T-cell (primary cell): ENCODE measurements at regions not wholly inside any gene's neighbourhood (a gene's known extent, or its start where the extent isn't known, plus 50 kb on each side); places are given as distances from the start of the nearest gene placed in this dataset.

Experiments
- ATAC-seq, 4 experiments: fragments of 200-7000 bp in 3 of 4; fragments of 150-1000 bp in 1 of 4; cut with Tn5 transposase; replicated peaks in 1 of 4; 1 replicate in 3 of 4; 2 replicates in 1 of 4; pipeline ENCODE4 v1.10.0; 2021; ENCODE audit warnings: moderate library complexity in 3 of 4, mild to moderate bottlenecking in 2 of 4, moderate number of reproducible peaks in 1 of 4
- CTCF ChIA-PET, 2 donors: fragments of 300-600 bp; sonication (Branson Sonifier 250); formaldehyde crosslinking; loops; one replicate each; lab custom pipeline; 2022; ENCODE audit warnings: antibody characterized with exemption in 2 of 2; lab: Charles Lee
- POLR2A ChIA-PET, 2 donors: fragments of 300-600 bp; sonication (Branson Sonifier 250); formaldehyde crosslinking; loops; one replicate each; lab custom pipeline; 2022; ENCODE audit warnings: antibody characterized with exemption in 2 of 2; lab: Charles Lee
- DNase-seq, 35 experiments: peaks; one replicate each; pipeline versions ENCODE4 v3.0.0 to v3.0.0-alpha.2; 2013 to 2023
- H3K27ac ChIP-seq: one replicate; pipeline ENCODE4 v1.5.1; 2013; ENCODE audit warnings: low read length
- H3K27me3 ChIP-seq, 2 experiments: replicated peaks in 1 of 2; 1 replicate in 1 of 2; 2 replicates in 1 of 2; pipeline versions ENCODE4 v1.6.1 to v1.7.0; 2013; ENCODE audit warnings: low read length in 1 of 2, mixed read lengths in 1 of 2; ENCODE audit not compliant: control insufficient read depth in 2 of 2, insufficient read depth in 2 of 2; ENCODE audit errors: extremely low read depth in 1 of 2
- H3K36me3 ChIP-seq, 2 donors: 1 replicate in 1 of 2; 2 replicates in 1 of 2; pipeline versions ENCODE4 v1.6.1 to v1.7.0; 2013; ENCODE audit warnings: low read length in 1 of 2; ENCODE audit not compliant: control insufficient read depth in 2 of 2, insufficient read depth in 1 of 2; ENCODE audit errors: extremely low read depth in 1 of 2
- H3K4me1 ChIP-seq, 2 experiments: 1 replicate in 1 of 2; 2 replicates in 1 of 2; pipeline versions ENCODE4 v1.6.1 to v1.7.0; 2013; ENCODE audit warnings: low read length in 2 of 2, mixed read lengths in 1 of 2; ENCODE audit not compliant: insufficient read depth in 2 of 2, control insufficient read depth in 1 of 2; ENCODE audit errors: extremely low read depth in 1 of 2
- H3K4me3 ChIP-seq, 2 donors: 1 replicate in 1 of 2; 2 replicates in 1 of 2; pipeline versions ENCODE4 v1.5.1 to v1.7.0; 2013; ENCODE audit warnings: mild to moderate bottlenecking in 2 of 2, low read length in 1 of 2, moderate library complexity in 1 of 2; ENCODE audit not compliant: control insufficient read depth in 1 of 2; ENCODE audit errors: extremely low read depth in 1 of 2
- H3K9me3 ChIP-seq: 2 replicates; pipeline ENCODE4 v1.7.0; 2013
- H3K27ac Mint-ChIP-seq, 2 donors: one replicate each; pipeline ENCODE4 v1.8.0; 2020 to 2021; ENCODE audit warnings: mild to moderate bottlenecking in 2 of 2, mixed read lengths in 2 of 2
- H3K27me3 Mint-ChIP-seq, 2 donors: one replicate each; pipeline ENCODE4 v1.8.0; 2021 to 2022; ENCODE audit warnings: mixed read lengths in 2 of 2
- H3K36me3 Mint-ChIP-seq: one replicate; pipeline ENCODE4 v1.8.0; 2021; ENCODE audit warnings: mixed read lengths
- H3K4me1 Mint-ChIP-seq, 3 donors: one replicate each; pipeline ENCODE4 v1.8.0; 2020 to 2022; ENCODE audit warnings: mixed read lengths in 3 of 3, mild to moderate bottlenecking in 1 of 3
- H3K4me3 Mint-ChIP-seq, 3 donors: one replicate each; pipeline ENCODE4 v1.8.0; 2020 to 2022; ENCODE audit warnings: mild to moderate bottlenecking in 3 of 3, mixed read lengths in 3 of 3, moderate library complexity in 3 of 3
- H3K9me3 Mint-ChIP-seq, 3 donors: one replicate each; pipeline ENCODE4 v1.8.0; 2020 to 2022; ENCODE audit warnings: mixed read lengths in 3 of 3
- WGBS: methylation state at CpG from one replicate; pipeline ENCODE4 v1.1.5; 2013; ENCODE audit warnings: missing lambda C conversion rate; ENCODE audit not compliant: insufficient coverage; 5-methylcytosine and 5-hydroxymethylcytosine counted together

GRCh38 chr10:86598151-86598550 is 56.2 kb upstream of the OPN4 start:
- POLR2A ChIA-PET = interaction anchor here in 1 of 2 donors (0.6 kb wide), 1 partner anchor 146 kb away, joined by 3 read pairs; no protein-coding TSS in a partner anchor
- no peak overlapping the region for H3K4me3 ChIP-seq
- H3K9me3 ChIP-seq = no peaks in the 10 kb centered on the region
- WGBS = 88% methylated on average over 1 of the region's 1 CpG
- peaks cover 0 to 3% of the 10 kb centered on the region in 2 experiments for H3K27me3 ChIP-seq
- H3K4me1 ChIP-seq = peaks cover 0 to 5% of the 10 kb centered on the region in 2 experiments
- Mint-ChIP-seq H3K27ac (no peak overlapping the region), H3K4me1 (peaks cover 0 to 13% (median 9%) of the 10 kb centered on the region in 3 donors), H3K36me3 (no peaks in the 10 kb centered on the region), H3K4me3 (no peak overlapping the region), H3K27me3 (no peaks in the 10 kb centered on the region), H3K9me3 (no peaks in the 10 kb centered on the region)
- H3K36me3 ChIP-seq = no peaks in the 10 kb centered on the region
- CTCF ChIA-PET = no interaction called here
- DNase-seq = no peak
- H3K27ac ChIP-seq = no peak overlapping the region
- ATAC-seq = no peak

DNA sequence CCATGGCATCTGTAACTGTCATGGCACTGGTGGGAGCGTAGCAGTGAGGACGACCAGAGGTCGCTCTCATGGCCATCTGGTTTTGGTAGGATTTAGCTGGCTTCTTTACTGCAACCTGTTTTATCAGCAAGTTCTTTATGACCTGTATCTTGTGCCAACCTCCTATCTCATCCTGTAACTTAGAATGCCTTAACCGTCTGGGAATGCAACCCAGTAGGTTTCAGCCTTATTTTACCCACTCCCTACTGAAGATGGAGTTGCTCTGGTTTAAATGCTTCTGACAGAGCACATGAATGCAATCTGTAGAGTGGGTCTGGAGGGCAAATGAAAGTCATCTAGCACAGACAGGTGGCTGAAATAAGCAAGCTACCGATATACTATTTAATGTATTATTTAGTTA is 55.3 kb upstream of the OPN4 start:
- CTCF ChIA-PET = no interaction called here
- Mint-ChIP-seq H3K27me3 (no peaks in the 10 kb centered on the region), H3K36me3 (no peaks in the 10 kb centered on the region), H3K4me3 (no peak overlapping the region), H3K27ac (no peak overlapping the region), H3K9me3 (no peaks in the 10 kb centered on the region), H3K4me1 (peaks cover 0 to 9% (median 8%) of the 10 kb centered on the region in 3 donors)
- H3K27me3 ChIP-seq = peaks cover 0 to 3% of the 10 kb centered on the region in 2 experiments
- H3K9me3 ChIP-seq = no peaks in the 10 kb centered on the region
- 94% methylated on average over 3 of the region's 5 CpGs for WGBS
- no peak for ATAC-seq
- no peak overlapping the region for H3K4me3 ChIP-seq
- no peaks in the 10 kb centered on the region for H3K36me3 ChIP-seq
- H3K4me1 ChIP-seq = peaks cover 0 to 5% of the 10 kb centered on the region in 2 experiments
- POLR2A ChIA-PET = no interaction called here
- no peak for DNase-seq
- no peak overlapping the region for H3K27ac ChIP-seq

DNA sequence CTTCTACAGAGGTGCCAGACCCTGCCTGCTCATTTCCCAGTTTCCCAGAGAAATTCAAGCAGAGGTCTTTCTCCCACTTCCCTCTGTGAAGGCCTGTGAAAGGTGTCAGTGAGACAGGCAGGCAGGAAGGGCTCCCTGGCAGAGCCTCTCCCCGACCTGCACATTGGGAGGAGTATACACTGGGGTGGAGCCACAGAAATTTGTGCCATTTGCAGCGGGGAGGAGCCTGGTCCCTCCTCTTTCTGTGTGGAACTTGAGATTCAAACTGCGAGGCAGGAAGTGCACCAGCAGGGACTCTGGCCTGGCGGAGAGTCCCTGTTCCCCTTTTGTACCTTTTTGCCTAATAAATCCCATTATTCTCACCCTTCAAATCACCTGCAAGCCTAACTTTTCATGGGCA is 54.6 kb upstream of the OPN4 start:
- H3K9me3 ChIP-seq = no peaks in the 10 kb centered on the region
- H3K4me1 ChIP-seq = peaks cover 0 to 5% of the 10 kb centered on the region in 2 experiments
- no peaks in the 10 kb centered on the region for H3K9me3 Mint-ChIP-seq
- H3K36me3 ChIP-seq = no peaks in the 10 kb centered on the region
- no peaks in the 10 kb centered on the region for H3K27me3 Mint-ChIP-seq
- ATAC-seq = peak in 3 of 4 experiments; percentile 53 to 70 (median 63)
- H3K27me3 ChIP-seq = peaks cover 0 to 3% of the 10 kb centered on the region in 2 experiments
- no peak overlapping the region for H3K27ac Mint-ChIP-seq
- H3K27ac ChIP-seq = no peak overlapping the region
- ChIA-PET POLR2A (no interaction called here), CTCF (no interaction called here)
- peak in 1 of 35 experiments; percentile 3 for DNase-seq
- H3K4me1 Mint-ChIP-seq = peaks cover 0 to 9% (median 7%) of the 10 kb centered on the region in 3 donors
- WGBS = 17% methylated on average over 4 of the region's 4 CpGs
- no peak overlapping the region for H3K4me3 ChIP-seq
- H3K36me3 Mint-ChIP-seq = no peaks in the 10 kb centered on the region
- H3K4me3 Mint-ChIP-seq = no peak overlapping the region

GRCh38 chr10:86600296-86600695 is 54.1 kb upstream of the OPN4 start:
- no peaks in the 10 kb centered on the region for H3K9me3 Mint-ChIP-seq
- H3K27ac Mint-ChIP-seq = peak overlapping the region in 1 of 2 donors; percentile 4
- no peaks in the 10 kb centered on the region for H3K36me3 ChIP-seq
- 94% methylated on average over 2 of the region's 2 CpGs for WGBS
- no peak overlapping the region for H3K27ac ChIP-seq
- H3K36me3 Mint-ChIP-seq = no peaks in the 10 kb centered on the region
- no peak for ATAC-seq
- peaks cover 0 to 5% of the 10 kb centered on the region in 2 experiments for H3K4me1 ChIP-seq
- ChIA-PET CTCF (interaction anchor here in 1 of 2 donors (0.5 kb wide), 1 partner anchor 1299 kb away, joined by 4 read pairs; no protein-coding TSS in a partner anchor), POLR2A (no interaction called here)
- peaks cover 0 to 9% (median 7%) of the 10 kb centered on the region in 3 donors for H3K4me1 Mint-ChIP-seq
- no peak overlapping the region for H3K4me3 Mint-ChIP-seq
- no peak for DNase-seq
- H3K27me3 ChIP-seq = peaks cover 0 to 3% of the 10 kb centered on the region in 2 experiments
- no peaks in the 10 kb centered on the region for H3K27me3 Mint-ChIP-seq
- H3K9me3 ChIP-seq = no peaks in the 10 kb centered on the region
- H3K4me3 ChIP-seq = no peak overlapping the region

- no peak overlapping the region for H3K4me3 Mint-ChIP-seq
Observed at GRCh38 chr10:86601956-86602602, 52.3 kb upstream of the OPN4 start.

GRCh38 chr10:86603256-86603655 is 51.1 kb upstream of the OPN4 start:
- Mint-ChIP-seq H3K9me3 (peaks cover 0 to 6% (median 0%) of the 10 kb centered on the region in 3 donors), H3K4me1 (peaks cover 0 to 9% (median 7%) of the 10 kb centered on the region in 3 donors), H3K27me3 (peaks cover 5% of the 10 kb centered on the region in 2 donors), H3K36me3 (no peaks in the 10 kb centered on the region), H3K4me3 (no peak overlapping the region), H3K27ac (no peak overlapping the region)
- POLR2A ChIA-PET = no interaction called here
- no CpG with 5 or more reads among the region's 4 CpGs for WGBS
- CTCF ChIA-PET = no interaction called here
- Histone ChIP-seq H3K36me3 (no peaks in the 10 kb centered on the region), H3K4me3 (no peak overlapping the region), H3K4me1 (peaks cover 0 to 5% of the 10 kb centered on the region in 2 experiments), H3K9me3 (no peaks in the 10 kb centered on the region), H3K27ac (no peak overlapping the region), H3K27me3 (peaks cover 0 to 7% of the 10 kb centered on the region in 2 experiments)
- ATAC-seq = no peak
- DNase-seq = no peak

More at GRCh38 chr10:86601956-86602602, 52.3 kb upstream of the OPN4 start:
- Mint-ChIP-seq H3K27ac (no peak overlapping the region), H3K36me3 (no peaks in the 10 kb centered on the region), H3K9me3 (no peaks in the 10 kb centered on the region), H3K27me3 (no peaks in the 10 kb centered on the region), H3K4me1 (peaks cover 0 to 9% (median 7%) of the 10 kb centered on the region in 3 donors)
- POLR2A ChIA-PET = no interaction called here
- H3K4me1 ChIP-seq = peaks cover 0 to 5% of the 10 kb centered on the region in 2 experiments
- CTCF ChIA-PET = no interaction called here
- 92% methylated on average over 3 of the region's 3 CpGs for WGBS
- ATAC-seq (no peak), DNase-seq (no peak)
- H3K9me3 ChIP-seq = no peaks in the 10 kb centered on the region
- peaks cover 0 to 7% of the 10 kb centered on the region in 2 experiments for H3K27me3 ChIP-seq
- H3K4me3 ChIP-seq = no peak overlapping the region
- H3K36me3 ChIP-seq = no peaks in the 10 kb centered on the region
- no peak overlapping the region for H3K27ac ChIP-seq
